GM12878 (cell line): ENCODE measurements at regions not wholly inside any gene's neighbourhood (a gene's known extent, or its start where the extent isn't known, plus 50 kb on each side); places are given as distances from the start of the nearest gene placed in this dataset.

Experiments
- BHLHE40 ChIP-seq, 2 experiments: fragments of 450-650 bp in 1 of 2; IDR thresholded peaks; 2 replicates each; pipeline ENCODE4 v1.6.1; 2011 to 2017; ENCODE audit warnings: low read depth in 2 of 2, borderline replicate concordance in 1 of 2, improper control_type of control experiment in 1 of 2, low read length in 1 of 2, mild to moderate bottlenecking in 1 of 2
- CTCF ChIP-seq, 3 experiments: IDR thresholded peaks in 2 of 3; conservative IDR thresholded peaks in 1 of 3; 2 replicates each; pipeline ENCODE4 v1.5.1; 2011; ENCODE audit warnings: low read depth in 3 of 3, low read length in 3 of 3, mild to moderate bottlenecking in 3 of 3, control low read depth in 2 of 3, moderate library complexity in 2 of 3, inconsistent platforms in 1 of 3, mixed read lengths in 1 of 3; ENCODE audit not compliant: control insufficient read depth in 2 of 3, insufficient read depth in 1 of 3; ENCODE audit errors: extremely low read depth in 1 of 3
- DPF2 ChIP-seq: fragments of 450-650 bp; IDR thresholded peaks from 2 replicates; pipeline ENCODE4 v1.6.1; 2017; ENCODE audit warnings: mild to moderate bottlenecking
- EGR1 ChIP-seq, 2 experiments: IDR thresholded peaks; 1 replicate in 1 of 2; 2 replicates in 1 of 2; pipeline ENCODE4 v1.6.1; 2011 to 2012; ENCODE audit warnings: low read depth in 2 of 2, low read length in 2 of 2, borderline replicate concordance in 1 of 2, mild to moderate bottlenecking in 1 of 2, moderate library complexity in 1 of 2
- EZH2 ChIP-seq: IDR thresholded peaks from 2 replicates; pipeline ENCODE4 v1.6.1; 2012; ENCODE audit warnings: low read depth, mild to moderate bottlenecking, control low read depth, inconsistent platforms, low read length, borderline replicate concordance; ENCODE audit not compliant: control insufficient read depth
- JUND ChIP-seq: IDR thresholded peaks from 2 replicates; pipeline ENCODE4 v1.6.1; 2012; ENCODE audit warnings: low read depth, mild to moderate bottlenecking, low read length, improper control_type of control experiment, moderate library complexity
- LARP7 ChIP-seq: fragments of 450-650 bp; IDR thresholded peaks from 2 replicates; pipeline ENCODE4 v1.6.1; 2017; ENCODE audit warnings: mild to moderate bottlenecking
- MAX ChIP-seq: IDR thresholded peaks from 2 replicates; pipeline ENCODE4 v1.6.1; 2012; ENCODE audit warnings: low read depth, low read length, improper control_type of control experiment
- MXI1 ChIP-seq: fragments of 150-350 bp; IDR thresholded peaks from 2 replicates; pipeline ENCODE4 v1.6.1; 2011; ENCODE audit warnings: low read depth, mild to moderate bottlenecking, inconsistent platforms, low read length, improper control_type of control experiment
- SP1 ChIP-seq: IDR thresholded peaks from one replicate; pipeline ENCODE4 v1.6.1; 2011; ENCODE audit warnings: low read depth, low read length
- SPI1 ChIP-seq: IDR thresholded peaks from 2 replicates; pipeline ENCODE4 v1.6.1; 2011; ENCODE audit warnings: low read depth, mild to moderate bottlenecking, low read length, moderate library complexity, borderline replicate concordance; ENCODE audit not compliant: insufficient read depth
- YBX1 ChIP-seq: fragments of 450-650 bp; IDR thresholded peaks from 2 replicates; pipeline ENCODE4 v1.6.1; 2016; ENCODE audit warnings: antibody characterized with exemption

- no peak for TF ChIP-seq SP1
- TF ChIP-seq SPI1 = no peak
- TF ChIP-seq DPF2 = no peak
- no peak for TF ChIP-seq YBX1
- no peak for TF ChIP-seq EGR1 (IDR thresholded peaks at IDR 0.05; ENCODE audit: borderline replicate concordance in 1 of 2, low read depth in 2 of 2, low read length in 2 of 2)
- TF ChIP-seq CTCF (IDR thresholded peaks at IDR 0.05 in 2 of 3, conservative IDR thresholded peaks at IDR 0.05 in 1 of 3; ENCODE audit: control insufficient read depth in 2 of 3, extremely low read depth in 1 of 3, insufficient read depth in 1 of 3, low read depth in 3 of 3, low read length in 3 of 3) = no peak
- TF ChIP-seq MAX = no peak
- TF ChIP-seq MXI1 = no peak
- no peak for TF ChIP-seq LARP7
- TF ChIP-seq EZH2 = no peak
- TF ChIP-seq JUND = no peak
- TF ChIP-seq BHLHE40 (IDR thresholded peaks at IDR 0.05; ENCODE audit: borderline replicate concordance in 1 of 2, low read depth in 2 of 2, low read length in 1 of 2) = no peak
Measured at GRCh38 chr3:111260878-111261277, 189.3 kb downstream of the NECTIN3 start.
